Astrocyte (in vitro differentiated cells and primary cell): ENCODE measurements at regions not wholly inside any gene's neighbourhood (a gene's known extent, or its start where the extent isn't known, plus 50 kb on each side); places are given as distances from the start of the nearest gene placed in this dataset.

Experiments used
- DNase-seq: peaks from one replicate; pipeline ENCODE4 v3.0.0-alpha.2; 2010; ENCODE audit warnings: low read depth
- FAIRE-seq: peaks from 2 replicates; lab custom pipeline; 2011; peaks lifted over from hg19 to GRCh38; lab: Jason Lieb, UNC
- H2AFZ ChIP-seq: 2 replicates; pipeline ENCODE4 v1.6.0; 2012; ENCODE audit warnings: low read depth, low read length, inconsistent platforms
- H3K27ac ChIP-seq: 2 replicates; pipeline ENCODE4 v1.5.1; 2011; ENCODE audit warnings: low read depth, low read length, inconsistent platforms
- H3K27me3 ChIP-seq: 2 replicates; pipeline ENCODE4 v1.6.0; 2011; ENCODE audit warnings: low read length, inconsistent platforms; ENCODE audit not compliant: insufficient read depth
- H3K36me3 ChIP-seq: 2 replicates; pipeline ENCODE4 v1.5.1; 2011; ENCODE audit warnings: low read length, inconsistent platforms; ENCODE audit not compliant: insufficient read depth
- H3K4me1 ChIP-seq: 2 replicates; pipeline ENCODE4 v1.5.1; 2011; ENCODE audit warnings: low read length, inconsistent platforms; ENCODE audit not compliant: insufficient read depth
- H3K4me2 ChIP-seq: 2 replicates; pipeline ENCODE4 v1.6.0; 2012; ENCODE audit warnings: low read length, inconsistent platforms
- H3K4me3 ChIP-seq: 2 replicates; pipeline ENCODE4 v1.5.1; 2011; ENCODE audit warnings: low read depth, mild to moderate bottlenecking, low read length, inconsistent platforms; ENCODE audit not compliant: insufficient read depth
- H3K79me2 ChIP-seq: 2 replicates; pipeline ENCODE4 v1.6.0; 2012; ENCODE audit warnings: mild to moderate bottlenecking, low read length, inconsistent platforms; ENCODE audit not compliant: insufficient read depth
- H3K9ac ChIP-seq: 2 replicates; pipeline ENCODE4 v1.6.0; 2012; ENCODE audit warnings: mild to moderate bottlenecking, low read length, inconsistent platforms
- H3K9me3 ChIP-seq: 2 replicates; pipeline ENCODE4 v1.5.1; 2012; ENCODE audit warnings: low read depth, mild to moderate bottlenecking, low read length, inconsistent platforms; ENCODE audit not compliant: insufficient read depth
- H4K20me1 ChIP-seq: 2 replicates; pipeline ENCODE4 v1.6.0; 2012; ENCODE audit warnings: low read length, inconsistent platforms; ENCODE audit not compliant: insufficient read depth
- H3K27ac Mint-ChIP-seq: one replicate; pipeline ENCODE4 v1.8.0; 2021; ENCODE audit warnings: mild to moderate bottlenecking, mixed read lengths; ENCODE audit not compliant: unreplicated experiment
- H3K27me3 Mint-ChIP-seq: one replicate; pipeline ENCODE4 v1.8.0; 2021; ENCODE audit warnings: low read depth, mixed read lengths; ENCODE audit not compliant: unreplicated experiment
- H3K36me3 Mint-ChIP-seq: one replicate; pipeline ENCODE4 v1.8.0; 2021; ENCODE audit warnings: low read depth, mixed read lengths; ENCODE audit not compliant: unreplicated experiment
- H3K4me1 Mint-ChIP-seq: one replicate; pipeline ENCODE4 v1.8.0; 2021; ENCODE audit warnings: low read depth, mixed read lengths; ENCODE audit not compliant: unreplicated experiment
- H3K4me3 Mint-ChIP-seq: one replicate; pipeline ENCODE4 v1.8.0; 2021; ENCODE audit warnings: mild to moderate bottlenecking, moderate library complexity, mixed read lengths; ENCODE audit not compliant: unreplicated experiment
- H3K9me3 Mint-ChIP-seq: one replicate; pipeline ENCODE4 v1.8.0; 2021; ENCODE audit warnings: mild to moderate bottlenecking, mixed read lengths; ENCODE audit not compliant: unreplicated experiment
- CTCF ChIP-seq: IDR thresholded peaks from 2 replicates; pipeline ENCODE4 v1.5.1; 2011; ENCODE audit warnings: low read depth, mild to moderate bottlenecking, inconsistent platforms, low read length, moderate library complexity; ENCODE audit not compliant: insufficient read depth
- EZH2 ChIP-seq: IDR thresholded peaks from 2 replicates; pipeline ENCODE4 v1.6.1; 2012; ENCODE audit warnings: mild to moderate bottlenecking, low read length, inconsistent platforms; ENCODE audit not compliant: insufficient read depth

DNA sequence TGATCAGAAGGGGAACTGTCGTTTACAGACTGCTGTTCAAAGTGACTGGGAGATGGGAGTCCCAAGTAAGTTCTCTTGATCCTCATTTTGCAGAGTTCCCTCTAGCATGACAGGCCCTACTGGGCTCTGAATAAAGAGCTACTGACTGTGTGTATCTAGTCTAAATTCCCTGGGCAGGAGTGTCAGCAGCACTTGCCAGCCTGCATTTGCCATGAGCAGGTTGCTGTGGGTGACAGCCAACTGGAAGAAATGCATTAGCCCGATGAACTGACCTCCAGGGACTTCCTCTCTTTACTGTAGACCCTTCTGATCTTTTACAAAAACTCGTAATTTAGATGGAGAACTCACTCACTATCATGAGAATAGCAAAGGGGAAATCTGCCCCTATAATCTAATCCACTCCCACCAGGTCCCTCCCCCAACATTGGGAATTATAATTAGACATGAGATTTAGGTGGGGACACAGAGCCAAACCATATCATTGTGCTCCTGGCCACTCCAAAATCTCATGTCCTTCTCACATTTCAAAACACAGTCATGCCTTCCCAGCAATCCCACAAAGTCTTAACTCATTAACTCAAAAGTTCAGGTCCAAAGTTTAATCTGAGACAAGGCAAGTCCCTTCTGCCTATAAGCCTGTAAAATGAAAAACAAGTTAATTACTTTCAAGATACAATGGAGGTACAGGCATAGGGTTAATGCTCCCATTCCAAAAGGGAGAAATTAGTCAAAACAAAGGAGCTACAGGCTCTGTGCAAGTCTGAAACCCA is 78.9 kb upstream of the CXCL14 start:
- DNase-seq (no peak), FAIRE-seq (no peak)
- Mint-ChIP-seq H3K4me3 (no peak overlapping the region), H3K27me3 (peaks cover 14% of the 10 kb centered on the region), H3K27ac (no peak overlapping the region), H3K36me3 (peaks cover 2% of the 10 kb centered on the region), H3K4me1 (peaks cover 6% of the 10 kb centered on the region), H3K9me3 (peaks cover 17% of the 10 kb centered on the region)
- Histone ChIP-seq H3K9me3 (no peaks in the 10 kb centered on the region), H3K9ac (no peak overlapping the region), H3K4me2 (no peak overlapping the region), H3K4me3 (no peak overlapping the region), H2AFZ (no peak overlapping the region), H3K27ac (no peak overlapping the region), H3K79me2 (no peaks in the 10 kb centered on the region), H3K36me3 (no peaks in the 10 kb centered on the region), H3K27me3 (peaks cover 3% of the 10 kb centered on the region), H3K4me1 (no peaks in the 10 kb centered on the region), H4K20me1 (no peaks in the 10 kb centered on the region)
- TF ChIP-seq EZH2 = no peak
- TF ChIP-seq CTCF = no peak

GRCh38 chr5:135655468-135655815 is 76.7 kb upstream of the CXCL14 start:
- peaks cover 17% of the 10 kb centered on the region for H3K9me3 Mint-ChIP-seq
- Histone ChIP-seq H3K27ac (no peak overlapping the region), H3K4me1 (no peaks in the 10 kb centered on the region), H3K36me3 (no peaks in the 10 kb centered on the region), H3K4me3 (no peak overlapping the region), H3K79me2 (no peaks in the 10 kb centered on the region), H3K27me3 (no peaks in the 10 kb centered on the region), H3K9ac (no peak overlapping the region), H3K9me3 (no peaks in the 10 kb centered on the region), H4K20me1 (no peaks in the 10 kb centered on the region), H3K4me2 (no peak overlapping the region), H2AFZ (no peak overlapping the region)
- H3K27ac Mint-ChIP-seq = no peak overlapping the region
- H3K4me3 Mint-ChIP-seq = no peak overlapping the region
- TF ChIP-seq CTCF = no peak
- TF ChIP-seq EZH2 = no peak
- FAIRE-seq = no peak
- no peak for DNase-seq
- H3K4me1 Mint-ChIP-seq = peaks cover 13% of the 10 kb centered on the region
- H3K27me3 Mint-ChIP-seq = peaks cover 7% of the 10 kb centered on the region
- peaks cover 2% of the 10 kb centered on the region for H3K36me3 Mint-ChIP-seq

DNA sequence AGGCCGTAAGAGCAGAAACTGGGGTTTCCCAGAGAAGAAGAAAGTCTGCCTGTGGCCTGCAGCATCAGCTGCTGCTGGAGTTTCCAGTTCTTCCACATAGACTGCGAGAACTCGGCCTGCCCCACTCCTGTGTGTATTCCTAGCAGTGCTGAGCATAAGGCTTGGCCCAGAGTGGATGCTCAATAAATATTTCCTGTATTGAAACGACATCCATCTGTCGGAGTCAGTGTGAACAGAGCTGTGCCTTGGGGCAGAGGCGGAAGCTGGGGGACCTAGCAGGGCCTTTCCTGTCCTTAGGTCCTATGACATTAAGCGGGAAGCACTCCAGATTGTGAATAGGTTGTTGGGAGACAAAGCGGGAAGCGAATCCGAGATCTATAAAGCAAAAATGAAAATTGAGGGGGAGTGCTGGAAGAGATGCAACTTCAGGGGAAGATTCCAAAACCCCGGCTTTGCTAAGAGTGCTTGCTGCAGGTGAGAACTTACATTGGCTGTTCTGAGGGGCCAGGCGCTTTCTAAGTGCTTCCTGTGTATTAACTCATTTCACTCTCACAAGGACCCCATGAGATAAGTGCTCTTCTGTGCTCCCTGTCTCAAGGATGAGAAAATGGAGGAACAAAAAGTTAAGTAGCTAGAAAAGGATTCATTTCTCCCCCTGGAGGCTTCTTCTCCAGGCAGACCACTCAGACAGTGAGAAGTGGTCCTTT is 76.1 kb upstream of the CXCL14 start:
- H2AFZ ChIP-seq = no peak overlapping the region
- H3K9ac ChIP-seq = no peak overlapping the region
- peaks cover 2% of the 10 kb centered on the region for H3K36me3 Mint-ChIP-seq
- no peak overlapping the region for H3K27ac Mint-ChIP-seq
- TF ChIP-seq EZH2 = no peak
- no peak overlapping the region for H3K4me3 Mint-ChIP-seq
- peaks cover 14% of the 10 kb centered on the region for H3K9me3 Mint-ChIP-seq
- no peaks in the 10 kb centered on the region for H3K36me3 ChIP-seq
- peaks cover 13% of the 10 kb centered on the region for H3K4me1 Mint-ChIP-seq
- FAIRE-seq (no peak), DNase-seq (no peak)
- H3K4me2 ChIP-seq = no peak overlapping the region
- H3K27ac ChIP-seq = no peak overlapping the region
- no peaks in the 10 kb centered on the region for H3K9me3 ChIP-seq
- H3K4me1 ChIP-seq = no peaks in the 10 kb centered on the region
- H3K79me2 ChIP-seq = no peaks in the 10 kb centered on the region
- H3K27me3 ChIP-seq = no peaks in the 10 kb centered on the region
- peaks cover 7% of the 10 kb centered on the region for H3K27me3 Mint-ChIP-seq
- H4K20me1 ChIP-seq = no peaks in the 10 kb centered on the region
- no peak overlapping the region for H3K4me3 ChIP-seq
